Left cardiac atrium (tissue), 4 donors: ENCODE measurements at regions not wholly inside any gene's neighbourhood (a gene's known extent, or its start where the extent isn't known, plus 50 kb on each side); places are given as distances from the start of the nearest gene placed in this dataset.
"Not testable (repeated sequence)": the region's sequence is repeated elsewhere in the genome, so short reads cannot be mapped to it uniquely, and the experiment has no call there.

Source experiments
- ATAC-seq, 2 donors: fragments of 200-7000 bp; cut with Tn5 transposase; one replicate each; pipeline ENCODE4 v1.9.1; 2020; ENCODE audit warnings: mild to moderate bottlenecking in 2 of 2, moderate library complexity in 2 of 2
- DNase-seq: peaks from one replicate; pipeline ENCODE4 v3.0.0-alpha.2; 2020
- intact Hi-C, 2 donors: fragments of 100-400 bp; cut with DNase I; formaldehyde crosslinking; loops; one replicate each; pipeline versions ENCODE4 v1.14.1 to v1.15.1; 2022 to 2023
- donor health status: DM: no; HTN: yes; CAD: no.
- donor health status: DM: no; HTN: yes; CAD: no; lungs with severe emphysema.
- donor health status: DM: yes; HTN: yes; CAD: no.
- donor health status: Dilated cardiomyopathy.

DNA sequence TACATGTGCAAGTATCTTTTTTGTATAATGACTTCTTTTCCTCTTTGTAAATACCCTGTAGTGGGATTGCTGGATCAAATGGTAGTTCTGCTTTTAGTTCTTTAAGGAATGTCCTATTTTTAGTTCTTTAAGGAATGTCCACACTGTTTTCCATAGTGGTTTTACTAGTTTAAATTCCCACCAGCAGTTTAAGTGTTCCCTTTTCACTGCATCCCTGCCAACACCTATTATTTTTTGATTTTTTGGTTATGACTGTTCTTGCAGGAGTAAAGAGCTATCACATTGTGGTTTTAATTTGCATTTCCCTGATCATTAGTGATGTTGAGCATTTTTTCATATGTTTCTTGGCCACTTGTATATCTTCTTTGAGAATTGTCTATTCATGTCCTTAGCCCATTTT lies 164.4 kb downstream of the RND3 start:
- ATAC-seq, intact Hi-C loops, DNase-seq: not testable (repeated sequence)

DNA sequence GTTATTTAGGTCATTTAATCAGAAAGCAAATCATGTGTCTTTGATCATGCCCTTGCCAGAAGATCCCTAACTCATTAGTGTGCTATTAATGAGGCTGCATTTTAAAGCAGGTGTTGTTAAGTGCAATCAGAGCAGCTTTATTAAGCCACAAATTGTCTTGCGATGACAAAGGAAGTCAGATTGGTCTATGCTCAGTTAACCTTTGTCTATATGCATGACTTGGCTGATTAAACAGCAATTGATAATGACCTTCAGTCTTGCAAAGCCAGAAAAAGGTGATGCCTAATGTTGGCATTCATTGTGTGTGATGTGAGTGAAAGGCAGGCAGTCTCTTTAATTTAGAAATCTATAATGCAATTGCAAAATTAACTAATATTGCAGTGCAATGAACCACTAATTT lies 166.9 kb downstream of the RND3 start:
- no peak for DNase-seq
- intact Hi-C loops = no loop called here
- ATAC-seq = no peak

DNA sequence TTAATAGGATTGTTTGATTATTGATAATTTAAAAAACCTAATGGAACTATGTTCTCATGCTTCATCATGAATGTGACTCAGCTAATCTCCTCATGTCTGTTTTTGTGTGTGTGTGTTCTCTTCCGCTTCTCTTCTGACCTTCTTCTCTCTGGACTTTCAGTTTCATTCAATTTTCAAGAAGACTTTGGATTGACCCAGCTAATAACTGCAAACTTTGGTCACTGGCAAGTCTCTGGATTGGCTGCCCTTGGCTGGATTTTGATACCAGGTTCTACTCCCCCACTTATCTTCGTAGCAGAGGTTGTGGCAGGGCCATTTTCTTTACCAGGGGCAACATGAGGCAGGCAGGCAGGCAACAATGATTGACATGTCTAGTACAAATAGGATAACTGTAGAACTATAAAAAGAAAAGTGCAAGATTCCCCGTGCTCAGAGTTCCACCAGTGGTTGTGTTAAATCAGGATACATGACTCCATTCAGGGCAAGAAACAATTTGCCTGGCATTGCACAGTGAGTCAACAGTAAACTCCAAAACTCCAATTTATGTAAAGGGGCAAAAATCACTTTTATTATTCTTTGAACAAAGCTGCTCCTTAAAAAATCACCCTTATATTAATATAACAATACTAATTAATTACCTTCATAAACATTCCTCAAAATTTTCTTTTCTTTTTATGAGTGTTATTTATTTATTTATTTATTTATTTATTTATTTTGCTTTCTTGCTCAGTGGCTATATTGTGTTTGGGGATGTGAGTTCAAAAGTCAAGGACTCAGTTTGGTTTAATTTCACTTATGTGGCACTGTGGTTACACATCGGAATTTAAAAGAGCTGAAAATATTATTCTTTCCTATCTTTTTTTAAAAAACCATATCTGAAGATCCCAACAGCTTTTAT lies 167.6 kb downstream of the RND3 start:
- no peak for DNase-seq
- intact Hi-C loops = no loop called here
- ATAC-seq = no peak

DNA sequence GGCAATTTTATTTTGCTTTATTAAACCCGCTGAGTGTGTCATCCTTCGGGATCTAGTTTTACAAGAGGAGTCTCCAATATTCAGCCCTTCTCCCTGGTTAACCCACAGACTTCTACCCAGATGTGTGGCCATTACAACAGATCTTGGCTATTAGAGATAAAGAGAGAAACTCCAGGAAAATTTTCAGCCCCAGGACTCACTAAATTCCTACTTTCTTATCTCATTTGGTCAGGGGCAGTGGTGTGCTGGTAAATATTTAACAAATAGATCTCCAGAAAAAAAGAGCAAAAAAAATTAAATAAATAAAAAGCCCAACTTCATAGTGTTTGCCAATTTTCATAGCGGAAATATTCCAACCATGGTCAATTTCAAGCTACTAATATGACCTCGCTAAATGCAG lies 168.4 kb downstream of the RND3 start:
- no peak for DNase-seq
- no peak for ATAC-seq
- intact Hi-C loops = no loop called here

DNA sequence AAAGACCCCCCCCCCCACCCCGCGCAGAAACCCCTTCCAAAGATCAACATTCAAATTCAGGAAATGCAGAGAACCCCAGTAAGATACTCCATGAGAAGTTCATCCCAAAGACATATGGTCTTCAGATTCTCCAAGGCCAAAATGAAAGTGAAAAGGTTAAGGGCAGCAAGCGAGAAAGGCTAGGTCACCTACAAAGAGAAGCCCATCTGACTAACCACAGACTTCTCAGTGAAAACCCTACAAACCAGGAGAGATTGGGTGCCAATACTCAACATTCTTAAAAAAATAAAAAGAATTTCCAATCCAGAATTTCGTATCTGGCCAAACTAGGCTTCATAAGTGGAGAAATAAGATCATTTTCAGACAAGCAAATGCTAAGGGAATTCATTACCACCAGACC lies 175.2 kb downstream of the RND3 start:
- no peak for ATAC-seq
- intact Hi-C loops = no loop called here

DNA sequence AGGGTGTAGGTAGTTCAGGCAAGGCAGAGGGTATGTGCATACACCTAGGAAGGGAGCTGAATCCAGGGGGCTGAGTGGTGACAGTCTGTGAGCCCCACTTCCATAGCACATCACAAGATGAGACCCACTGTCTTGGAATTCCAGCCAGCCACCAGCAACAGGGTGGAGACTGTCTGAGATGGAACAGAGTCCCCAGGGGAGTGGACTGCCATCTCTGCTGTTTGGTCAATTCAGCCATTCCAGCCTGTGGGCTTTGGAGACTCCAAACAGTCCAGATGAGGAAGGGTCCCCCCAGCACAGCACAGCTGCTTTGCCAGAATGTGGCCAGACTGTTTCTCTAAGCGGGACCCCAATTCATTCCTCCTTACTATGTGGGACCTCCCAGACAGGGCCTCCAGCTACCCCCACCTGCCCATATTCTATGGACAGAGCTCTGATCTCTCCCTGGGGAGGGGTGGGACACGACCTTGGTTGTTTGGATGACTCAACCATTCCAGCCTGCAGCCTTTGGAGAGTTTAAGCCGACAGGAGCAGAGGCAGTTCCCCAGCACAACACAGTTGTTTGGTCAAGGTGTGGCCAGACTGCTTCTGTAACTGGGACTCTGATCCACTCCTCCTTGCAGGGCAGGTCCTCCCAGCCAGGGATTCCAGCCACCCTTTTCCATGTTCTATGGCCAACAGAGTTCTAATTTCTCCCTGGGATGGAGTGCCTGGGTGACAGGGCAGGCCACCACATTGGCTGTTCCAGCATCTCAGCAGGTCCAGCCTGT lies 178.0 kb downstream of the RND3 start:
- intact Hi-C loops = no loop called here
- DNase-seq = no peak
- ATAC-seq = no peak

More for the DNA sequence above, 175.2 kb downstream of the RND3 start:
- no peak for DNase-seq

DNA sequence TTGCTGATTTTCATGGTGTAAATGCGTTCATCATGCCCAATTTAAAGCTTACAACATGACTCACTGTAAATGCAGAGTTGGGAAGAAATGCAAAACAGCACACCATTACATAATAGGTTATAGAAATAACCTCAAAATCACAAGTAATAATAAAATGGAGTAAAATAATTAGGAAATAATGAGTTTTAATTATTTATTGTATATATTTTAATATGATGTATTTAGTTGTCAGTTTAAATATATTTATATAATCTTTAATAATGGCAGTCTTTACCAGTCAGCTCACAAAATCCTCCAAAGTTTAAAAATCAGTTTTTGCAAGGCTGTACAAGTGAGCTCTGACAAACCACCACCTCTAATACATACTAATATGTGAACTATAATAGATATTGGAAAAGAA lies 180.2 kb downstream of the RND3 start:
- DNase-seq = no peak
- intact Hi-C loops = no loop called here

DNA sequence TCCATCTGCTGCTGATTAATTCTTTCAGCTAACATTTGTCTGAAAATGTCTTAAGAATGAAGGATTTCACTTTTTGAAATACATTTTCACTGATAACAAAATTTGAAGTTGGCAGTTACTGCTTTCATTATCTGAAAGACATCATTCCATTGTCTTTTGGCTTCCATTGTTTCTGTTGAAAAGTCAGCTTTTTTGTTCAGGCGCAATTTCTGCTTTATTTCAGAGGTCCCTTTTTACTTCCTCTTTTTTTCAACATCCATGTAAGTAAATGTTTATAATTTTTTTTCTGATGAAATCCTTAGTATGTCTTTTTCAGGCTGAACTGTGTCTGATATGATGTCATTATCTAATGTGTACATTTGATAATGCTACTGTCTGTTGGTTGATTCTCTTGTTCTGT lies 184.2 kb downstream of the RND3 start:
- no peak for ATAC-seq
- intact Hi-C loops = no loop called here
- no peak for DNase-seq

More for the DNA sequence above, 180.2 kb downstream of the RND3 start:
- no peak for ATAC-seq

DNA sequence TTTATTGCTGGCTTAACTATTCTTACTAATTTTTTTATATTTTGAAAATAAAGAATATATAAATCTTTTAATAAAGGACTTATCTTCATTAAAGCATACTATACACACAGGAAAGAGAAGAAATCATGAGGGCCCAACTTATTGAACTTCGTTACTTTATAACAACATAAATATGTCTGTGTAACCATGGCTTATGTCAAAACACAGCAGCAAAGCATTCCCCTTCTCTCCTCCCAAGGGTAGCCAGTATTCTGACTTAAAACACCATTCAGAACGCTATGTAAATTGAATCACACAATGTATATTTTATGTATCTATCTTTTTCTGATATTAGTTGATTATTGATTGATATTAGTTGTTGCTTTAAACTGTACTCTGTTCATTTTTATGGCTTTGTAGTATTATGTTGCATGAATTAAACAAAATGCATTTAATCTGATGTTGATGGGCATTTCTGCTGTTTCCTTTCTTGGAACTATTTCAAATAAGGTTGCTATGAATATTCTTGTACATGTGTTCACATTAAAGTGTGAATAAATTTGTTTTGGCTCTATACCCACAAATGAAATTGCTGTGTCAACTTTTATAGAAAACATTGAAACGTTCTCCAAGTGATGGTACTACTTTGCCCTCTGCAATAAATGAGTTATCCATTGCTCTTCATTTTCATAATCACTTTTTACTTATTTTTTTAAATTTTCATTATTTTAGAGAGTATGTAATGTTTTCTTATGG lies 188.7 kb downstream of the RND3 start:
- ATAC-seq (no peak), DNase-seq (no peak)
- intact Hi-C loops = no loop called here

DNA sequence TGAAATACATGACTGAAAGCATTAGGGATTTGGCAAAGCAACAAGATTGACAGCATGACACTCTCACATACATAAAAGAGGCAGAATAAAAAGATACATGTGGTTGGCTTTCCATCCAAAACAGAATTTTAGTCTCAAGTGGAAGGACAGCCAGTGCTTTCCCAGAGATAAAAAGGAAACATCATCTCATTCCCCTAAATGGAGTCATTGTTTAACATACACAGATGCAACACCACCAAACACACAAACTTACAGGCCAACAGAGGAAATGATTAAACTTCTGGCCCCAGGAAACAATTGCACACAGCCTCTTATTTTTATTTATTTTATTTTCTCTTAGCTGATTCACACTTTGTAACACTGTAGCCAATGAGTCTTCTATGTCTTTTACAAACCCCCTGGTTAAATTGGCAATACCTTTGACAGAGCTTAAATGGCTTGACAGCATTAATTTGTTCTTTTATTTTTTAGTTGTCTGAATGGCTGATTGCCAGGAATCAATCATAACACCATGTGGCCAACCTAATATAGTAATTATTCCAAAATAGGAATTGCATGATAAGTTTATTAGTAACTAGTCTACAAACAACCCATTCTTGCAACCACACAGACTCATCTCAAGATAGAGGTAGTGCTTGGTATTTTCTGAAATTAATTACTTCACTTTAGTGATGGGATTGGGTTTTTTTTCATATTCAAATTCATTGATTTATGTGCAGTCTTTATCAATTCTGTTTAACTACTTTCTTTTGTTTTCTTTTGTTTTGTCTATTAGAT lies 190.5 kb downstream of the RND3 start:
- no peak for DNase-seq
- peak in 1 of 2 donors; percentile 78 for ATAC-seq
- intact Hi-C loops = no loop called here

DNA sequence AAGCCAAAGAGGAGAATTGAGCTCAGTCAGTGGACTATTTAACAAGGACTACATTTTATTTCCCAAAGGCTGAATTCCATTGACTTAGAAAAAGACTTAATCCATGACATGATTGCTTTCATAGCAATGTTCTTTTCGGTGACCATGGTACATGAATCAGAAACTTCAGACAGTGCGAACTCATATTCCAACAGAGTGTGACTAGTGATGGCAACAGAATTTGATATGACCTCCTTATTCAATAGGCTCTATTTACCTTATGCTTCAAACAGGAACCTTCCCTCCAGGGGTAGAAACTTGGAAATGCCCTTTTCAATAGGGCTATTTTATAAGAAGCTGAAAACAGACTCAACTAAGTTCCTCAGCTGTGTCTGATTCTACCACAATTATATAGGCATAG lies 191.9 kb downstream of the RND3 start:
- intact Hi-C loops = no loop called here
- DNase-seq (no peak), ATAC-seq (no peak)

DNA sequence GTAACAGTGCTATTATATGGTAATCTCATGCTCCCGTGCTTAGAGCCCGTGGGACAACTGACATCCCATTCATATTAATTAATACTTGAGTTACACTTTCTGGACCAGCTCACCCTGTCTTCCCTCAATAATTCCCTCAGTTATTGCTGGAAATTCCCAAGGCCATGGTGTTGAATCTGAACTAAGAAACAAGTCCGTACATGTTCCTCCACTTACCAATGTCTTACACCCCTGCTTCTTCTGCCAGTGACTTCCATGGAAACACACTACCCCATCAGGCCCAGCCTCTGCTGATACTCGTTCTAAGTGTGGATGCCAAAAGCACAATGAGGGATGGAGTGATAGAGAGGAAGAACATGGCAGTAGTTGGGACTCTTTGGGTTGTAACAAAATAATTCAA lies 193.7 kb downstream of the RND3 start:
- intact Hi-C loops = no loop called here

DNA sequence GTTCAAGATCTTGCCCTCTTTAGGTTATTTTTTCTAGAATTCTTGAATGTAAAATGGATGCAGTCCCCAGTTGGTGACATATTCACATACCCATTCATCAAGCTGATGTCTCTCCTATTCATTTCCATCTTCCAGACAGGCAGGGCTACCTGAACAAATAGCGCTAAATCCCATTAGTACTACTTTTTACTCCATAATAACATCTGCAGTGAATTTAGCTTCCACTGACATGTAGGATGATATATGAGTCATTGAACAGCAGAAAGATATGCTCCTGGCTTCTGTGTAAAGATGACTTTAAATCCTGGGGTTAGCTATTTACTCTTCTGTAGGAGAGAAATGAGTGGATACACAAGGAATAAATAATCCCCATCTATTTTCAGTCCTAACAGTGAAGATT lies 194.7 kb downstream of the RND3 start:
- DNase-seq (no peak), ATAC-seq (no peak)
- intact Hi-C loops = no loop called here

More for the DNA sequence above, 193.7 kb downstream of the RND3 start:
- DNase-seq (no peak), ATAC-seq (no peak)

DNA sequence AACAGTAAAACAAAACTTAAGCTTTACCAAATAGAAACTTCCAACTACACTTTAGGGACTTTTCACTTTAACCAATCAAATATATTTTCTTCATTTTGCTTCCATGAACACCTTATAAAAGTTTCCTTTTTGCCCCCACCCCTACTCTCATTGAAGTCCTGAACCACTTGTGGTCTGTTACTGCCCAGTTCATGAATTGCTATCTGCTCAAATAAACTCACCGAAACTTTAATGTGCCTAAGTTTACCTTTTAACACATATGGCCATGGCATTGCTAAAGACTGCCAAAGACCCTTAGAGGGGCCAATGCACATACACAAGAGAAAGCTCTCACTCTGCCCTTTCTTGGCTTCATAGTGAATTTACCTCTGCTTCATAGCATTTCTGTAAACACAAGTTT lies 195.3 kb downstream of the RND3 start:
- intact Hi-C loops = no loop called here
- ATAC-seq (no peak), DNase-seq (no peak)

DNA sequence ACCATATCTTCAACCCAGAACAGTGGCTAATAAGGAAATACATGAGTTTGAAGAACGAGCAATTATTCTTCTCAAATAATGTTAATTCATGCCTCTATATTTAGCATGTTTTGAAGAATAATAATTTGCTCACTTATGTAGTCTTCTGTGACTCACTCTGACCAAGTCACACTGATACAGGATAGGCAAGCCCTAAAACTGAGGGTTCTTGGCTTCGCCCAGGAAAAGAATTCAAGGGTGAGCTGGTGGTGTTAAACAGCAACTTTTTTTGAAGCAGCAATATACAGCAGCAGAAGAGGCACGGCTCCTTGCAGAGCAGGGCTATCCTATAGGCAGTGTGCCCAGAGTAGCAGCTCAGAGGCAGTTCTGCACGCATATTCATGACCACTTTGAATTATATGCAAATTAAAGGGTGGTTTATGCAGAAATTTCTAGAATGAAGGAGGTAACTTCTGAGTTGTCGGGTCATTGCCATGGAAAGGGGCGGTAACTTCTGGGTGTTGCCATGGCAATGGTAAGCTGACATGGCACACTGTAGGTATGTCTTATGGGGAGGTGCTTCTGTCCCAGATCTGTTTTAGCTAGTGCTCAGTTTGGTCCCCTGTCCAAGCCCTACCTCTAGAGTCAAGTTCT lies 200.6 kb downstream of the RND3 start:
- DNase-seq = no peak
- no peak for ATAC-seq
- intact Hi-C loops = no loop called here

DNA sequence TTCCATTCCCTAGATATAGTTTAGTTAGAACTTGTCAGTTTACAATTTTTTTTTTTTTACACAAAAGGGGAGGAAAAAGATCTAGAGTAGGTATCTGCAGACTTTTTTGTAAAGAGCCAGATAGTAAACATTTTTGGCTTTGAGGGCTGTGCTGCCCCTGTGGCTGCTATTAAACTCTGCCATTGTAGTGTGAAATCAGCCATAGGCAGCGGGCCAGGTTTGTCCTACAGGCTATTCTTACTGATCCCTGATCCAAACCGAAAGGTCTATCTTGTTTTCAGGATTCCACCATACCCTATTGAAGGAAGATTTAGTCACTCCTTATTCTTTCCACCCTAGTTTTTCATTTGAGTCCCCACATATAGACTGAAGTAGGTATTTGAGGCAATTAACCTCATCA lies 203.4 kb downstream of the RND3 start:
- DNase-seq = no peak
- no peak for ATAC-seq
- intact Hi-C loops = no loop called here

DNA sequence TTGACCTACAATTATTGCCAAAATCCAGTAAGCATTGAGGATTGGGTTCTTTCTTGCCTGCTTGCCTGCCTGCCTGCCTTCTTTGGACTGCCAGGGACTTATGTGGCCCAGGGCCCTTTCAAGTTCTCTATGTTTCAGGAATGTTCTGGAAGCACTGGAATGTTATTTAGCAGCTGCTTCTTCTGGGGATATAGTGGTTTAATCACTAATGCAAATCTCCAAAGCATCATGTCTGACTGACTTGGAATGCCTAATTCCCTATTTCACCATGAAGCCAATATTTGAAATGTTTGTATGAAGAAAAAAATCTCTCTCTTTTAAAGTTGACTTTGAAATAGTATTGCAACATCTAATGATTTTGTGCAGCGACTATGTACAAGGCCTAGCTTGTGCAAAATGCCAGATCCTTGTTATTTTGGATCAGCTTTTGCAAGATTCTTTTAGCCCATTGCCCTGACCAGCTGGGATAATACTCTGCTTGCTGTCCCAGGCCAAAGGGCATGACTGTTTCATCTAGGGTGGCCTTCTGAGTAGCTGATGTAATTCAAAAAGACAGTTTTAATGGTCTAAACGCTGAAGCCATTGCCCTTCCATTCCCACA lies 204.6 kb downstream of the RND3 start:
- intact Hi-C loops = no loop called here
- DNase-seq (no peak), ATAC-seq (peak; percentile 74 to 80)

DNA sequence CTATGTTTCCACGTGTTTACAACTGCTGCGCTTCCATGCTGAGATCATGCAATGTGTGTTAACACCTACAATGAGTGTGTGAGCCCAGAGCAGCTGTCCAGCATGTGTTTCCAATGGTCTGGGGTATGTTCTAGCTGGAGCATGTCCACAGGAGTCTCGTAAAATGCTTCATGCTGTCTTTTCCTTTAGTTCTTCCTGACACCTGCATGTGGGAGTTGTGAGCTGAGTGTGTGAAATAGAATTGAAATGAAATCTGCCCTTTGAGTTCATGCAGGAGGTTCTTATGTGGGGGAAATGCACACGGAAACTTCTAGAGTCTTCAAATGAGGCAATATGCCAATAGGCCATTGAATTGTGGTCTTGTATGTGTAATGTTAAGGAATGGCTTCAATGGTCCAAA lies 205.1 kb downstream of the RND3 start:
- intact Hi-C loops = no loop called here
- DNase-seq (no peak), ATAC-seq (no peak)
